SK-N-MC (cell line): ENCODE measurements at regions not wholly inside any gene's neighbourhood (a gene's known extent, or its start where the extent isn't known, plus 50 kb on each side); places are given as distances from the start of the nearest gene placed in this dataset.

Experiments
- EZH2 ChIP-seq: fragments of 200-600 bp; sonication (generic); IDR thresholded peaks from one replicate; pipeline ENCODE4 v1.6.1; 2017; ENCODE audit warnings: antibody characterized with exemption
- FOXP2 ChIP-seq: optimal IDR thresholded peaks from 2 replicates; pipeline ENCODE3; 2011; ENCODE audit warnings: mild to moderate bottlenecking, moderate library complexity; ENCODE audit not compliant: insufficient read depth; ENCODE audit errors: extremely low read length, control extremely low read depth
- POLR2AphosphoS5 ChIP-seq: IDR thresholded peaks from 2 replicates; pipeline ENCODE4 v1.6.1; 2012; ENCODE audit warnings: mild to moderate bottlenecking, low read depth, low read length, borderline replicate concordance

- no peak for TF ChIP-seq EZH2
- no peak for TF ChIP-seq FOXP2
- TF ChIP-seq POLR2AphosphoS5 = no peak
Observed at GRCh38 chr12:111120578-111120977, 200.2 kb upstream of the MYL2 start.
